B cell (primary cell): ENCODE measurements at regions not wholly inside any gene's neighbourhood (a gene's known extent, or its start where the extent isn't known, plus 50 kb on each side); places are given as distances from the start of the nearest gene placed in this dataset.

ENCODE experiments used
- CTCF ChIP-seq: fragments of 200-600 bp; IDR thresholded peaks from one replicate; pipeline ENCODE4 v1.8.0; 2022; ENCODE audit warnings: antibody characterized with exemption, mild to moderate bottlenecking
- EZH2 ChIP-seq: IDR thresholded peaks from 2 replicates; pipeline ENCODE4 v1.6.1; 2012; ENCODE audit warnings: borderline replicate concordance, low read depth, mild to moderate bottlenecking, moderate library complexity, low read length; ENCODE audit not compliant: insufficient read depth, poor library complexity, severe bottlenecking

GRCh38 chr2:129337076-129337475, 642.4 kb upstream of the RAB6C start:
- TF ChIP-seq CTCF (no peak), EZH2 (no peak)
